Mesodermal cell (in vitro differentiated cells): ENCODE measurements at regions not wholly inside any gene's neighbourhood (a gene's known extent, or its start where the extent isn't known, plus 50 kb on each side); places are given as distances from the start of the nearest gene placed in this dataset.

Source experiments
- H3K27ac ChIP-seq: 2 replicates; pipeline ENCODE4 v1.7.0; 2013; ENCODE audit warnings: mild to moderate bottlenecking, low read depth, low read length, moderate library complexity; ENCODE audit not compliant: severe bottlenecking
- H3K36me3 ChIP-seq: 2 replicates; pipeline ENCODE4 v1.7.1; 2013; ENCODE audit warnings: mild to moderate bottlenecking, low read length, moderate library complexity; ENCODE audit not compliant: control insufficient read depth, insufficient read depth
- H3K4me1 ChIP-seq: one replicate; pipeline ENCODE4 v1.7.1; 2013; ENCODE audit warnings: mild to moderate bottlenecking, low read length; ENCODE audit not compliant: insufficient read depth, control insufficient read depth, poor library complexity, severe bottlenecking
- H3K4me3 ChIP-seq: 2 replicates; pipeline ENCODE4 v1.7.0; 2013; ENCODE audit warnings: low read length, control low read depth, mild to moderate bottlenecking; ENCODE audit not compliant: insufficient read depth, poor library complexity, severe bottlenecking; ENCODE audit errors: extremely low read depth
- H3K9me3 ChIP-seq: 2 replicates; pipeline ENCODE4 v1.7.1; 2013; ENCODE audit warnings: mild to moderate bottlenecking, low read length, moderate library complexity; ENCODE audit not compliant: control insufficient read depth
- WGBS, 2 experiments: methylation state at CpG; one replicate each; pipeline ENCODE4 v1.1.5; 2013; ENCODE audit warnings: missing lambda C conversion rate in 2 of 2; ENCODE audit not compliant: insufficient coverage in 2 of 2; 5-methylcytosine and 5-hydroxymethylcytosine counted together

DNA sequence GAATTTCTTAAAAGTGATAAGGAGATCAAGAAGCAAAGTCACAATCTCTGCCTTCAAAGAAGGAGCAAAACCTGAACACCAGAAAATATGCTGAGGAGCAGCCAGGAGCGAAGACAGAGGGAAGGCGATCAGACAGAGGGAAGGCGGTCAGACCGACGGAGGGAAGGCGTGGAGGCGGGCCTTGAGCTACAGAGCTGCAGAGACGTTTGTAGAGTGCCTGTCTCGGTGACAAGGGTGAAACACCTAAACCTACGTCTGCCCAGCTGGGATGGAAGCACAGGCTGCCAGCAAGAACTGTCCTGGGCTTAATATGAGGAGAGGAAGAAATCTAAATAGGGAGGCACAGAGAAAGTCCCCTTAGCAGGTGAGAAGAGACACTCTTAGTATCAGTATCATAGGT, 476.0 kb downstream of the OCA2 start:
- 64 to 74% methylated on average over 10 of the region's 10 CpGs for WGBS, 2 experiments
- H3K27ac ChIP-seq: no peak overlapping the region

GRCh38 chr15:27622371-27622770, 476.7 kb downstream of the OCA2 start:
- Histone ChIP-seq H3K9me3 (peaks cover 5% of the 10 kb centered on the region), H3K4me1 (no peaks in the 10 kb centered on the region), H3K36me3 (no peaks in the 10 kb centered on the region), H3K4me3 (no peak overlapping the region), H3K27ac (no peak overlapping the region)

More for the DNA sequence above, 476.0 kb downstream of the OCA2 start:
- Histone ChIP-seq H3K4me1 (no peaks in the 10 kb centered on the region), H3K4me3 (no peak overlapping the region), H3K9me3 (peaks cover 5% of the 10 kb centered on the region), H3K36me3 (no peaks in the 10 kb centered on the region)

GRCh38 chr15:27619204-27619603, 479.9 kb downstream of the OCA2 start:
- no peak overlapping the region for H3K27ac ChIP-seq
- H3K4me1 ChIP-seq: no peaks in the 10 kb centered on the region
- no peak overlapping the region for H3K4me3 ChIP-seq
- 85 to 87% methylated on average over 4 to 6 of the region's 8 CpGs for WGBS, 2 experiments
- H3K36me3 ChIP-seq: no peaks in the 10 kb centered on the region
- H3K9me3 ChIP-seq: no peaks in the 10 kb centered on the region

DNA sequence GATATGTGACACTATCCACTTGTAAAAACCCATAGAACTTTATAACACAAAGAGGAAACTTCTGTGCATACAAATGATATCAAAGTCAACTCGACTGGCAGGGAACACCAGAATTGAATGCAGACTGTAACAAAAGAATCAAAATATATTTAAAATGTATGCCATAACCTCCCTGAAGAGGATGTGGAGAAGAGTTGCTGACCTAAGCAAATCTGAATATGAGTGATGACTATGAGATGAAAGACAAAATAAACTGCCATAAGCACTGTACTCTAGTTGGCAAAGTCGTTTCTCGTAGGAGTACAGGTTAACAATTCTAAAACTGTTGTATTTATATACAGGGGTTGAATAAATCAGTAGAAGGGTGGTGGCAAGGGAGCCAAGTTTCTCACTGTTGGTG, 482.1 kb downstream of the OCA2 start:
- H3K9me3 ChIP-seq: no peaks in the 10 kb centered on the region
- H3K36me3 ChIP-seq: no peaks in the 10 kb centered on the region
- WGBS, 2 experiments: 92 to 100% methylated on average over 1 to 2 of the region's 3 CpGs
- no peaks in the 10 kb centered on the region for H3K4me1 ChIP-seq
- no peak overlapping the region for H3K4me3 ChIP-seq
- H3K27ac ChIP-seq: no peak overlapping the region

DNA sequence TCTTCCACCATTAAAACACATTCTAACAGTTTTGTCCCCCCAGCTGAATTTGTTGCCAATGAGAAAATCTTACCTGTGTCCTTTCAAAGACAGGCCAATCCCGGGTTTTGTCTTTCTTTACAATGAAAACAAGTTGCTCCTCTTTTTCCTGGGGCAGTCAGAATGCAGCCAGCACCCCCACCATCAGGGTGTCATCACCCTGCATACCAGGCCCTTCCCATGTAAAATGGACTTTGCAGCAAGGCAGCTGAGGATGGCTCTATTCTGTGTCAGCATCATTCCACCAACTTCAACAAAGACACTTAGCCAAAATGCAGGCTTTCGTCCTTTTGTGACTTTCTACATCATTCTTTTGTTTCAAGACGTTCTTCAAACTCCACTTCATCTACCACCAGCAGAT, 490.9 kb downstream of the OCA2 start:
- Histone ChIP-seq H3K27ac (no peak overlapping the region), H3K4me3 (no peak overlapping the region), H3K36me3 (no peaks in the 10 kb centered on the region), H3K4me1 (no peaks in the 10 kb centered on the region), H3K9me3 (no peaks in the 10 kb centered on the region)
- WGBS, 2 experiments: 87 to 89% methylated on average over 3 of the region's 3 CpGs

- Histone ChIP-seq H3K36me3 (no peaks in the 10 kb centered on the region), H3K4me1 (peaks cover 2% of the 10 kb centered on the region), H3K9me3 (no peaks in the 10 kb centered on the region), H3K4me3 (no peak overlapping the region), H3K27ac (no peak overlapping the region)
- WGBS, 2 experiments: 84 to 87% methylated on average over 11 to 12 of the region's 12 CpGs
Observed at GRCh38 chr15:27601239-27601960, 497.7 kb downstream of the OCA2 start.

GRCh38 chr15:27599034-27599433, 500.1 kb downstream of the OCA2 start:
- Histone ChIP-seq H3K4me1 (peaks cover 2% of the 10 kb centered on the region), H3K36me3 (no peaks in the 10 kb centered on the region), H3K9me3 (no peaks in the 10 kb centered on the region), H3K27ac (no peak overlapping the region), H3K4me3 (no peak overlapping the region)
- 82 to 100% methylated on average over 6 to 7 of the region's 8 CpGs for WGBS, 2 experiments

- no peak overlapping the region for H3K4me3 ChIP-seq
- H3K9me3 ChIP-seq: no peaks in the 10 kb centered on the region
- no peaks in the 10 kb centered on the region for H3K36me3 ChIP-seq
- H3K27ac ChIP-seq: no peak overlapping the region
- peaks cover 2% of the 10 kb centered on the region for H3K4me1 ChIP-seq
- WGBS, 2 experiments: 84 to 86% methylated on average over 8 of the region's 10 CpGs
Observed at GRCh38 chr15:27598251-27599009, 500.7 kb downstream of the OCA2 start.

DNA sequence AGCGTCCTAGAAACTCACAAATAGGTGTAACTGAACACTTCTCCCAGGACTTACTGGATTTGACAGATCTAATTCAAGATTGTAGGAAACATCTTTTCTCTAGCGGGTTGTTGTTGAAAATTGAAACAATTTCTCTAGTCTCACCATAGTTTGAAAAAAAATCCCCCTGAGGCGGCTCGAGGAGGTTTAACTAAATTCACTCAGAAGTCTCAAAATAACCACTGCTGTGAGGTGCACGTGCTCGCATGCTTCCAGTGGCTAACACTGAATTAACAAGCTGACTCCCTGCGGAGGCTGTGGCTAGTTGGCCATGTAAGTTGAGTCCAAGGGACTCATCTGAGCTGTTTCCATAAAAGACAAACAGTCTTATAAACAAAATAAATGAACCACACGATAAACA, 503.9 kb downstream of the OCA2 start:
- WGBS, 2 experiments: 61 to 82% methylated on average over 4 to 7 of the region's 8 CpGs
- Histone ChIP-seq H3K36me3 (no peaks in the 10 kb centered on the region), H3K9me3 (no peaks in the 10 kb centered on the region), H3K4me1 (no peaks in the 10 kb centered on the region), H3K27ac (no peak overlapping the region), H3K4me3 (no peak overlapping the region)

- no peaks in the 10 kb centered on the region for H3K4me1 ChIP-seq
- H3K4me3 ChIP-seq: no peak overlapping the region
- no peaks in the 10 kb centered on the region for H3K9me3 ChIP-seq
- no peak overlapping the region for H3K27ac ChIP-seq
- H3K36me3 ChIP-seq: no peaks in the 10 kb centered on the region
- WGBS, 2 experiments: 70 to 77% methylated on average over 3 of the region's 3 CpGs
Observed at GRCh38 chr15:27592036-27592760, 506.9 kb downstream of the OCA2 start.
